ENCODE measurements at regions not wholly inside any gene's neighbourhood (a gene's known extent, or its start where the extent isn't known, plus 50 kb on each side); places are given as distances from the start of the nearest gene placed in this dataset.
A peak's percentile ranks its signal among the peaks of the same experiment; 100 is the strongest.

DNA sequence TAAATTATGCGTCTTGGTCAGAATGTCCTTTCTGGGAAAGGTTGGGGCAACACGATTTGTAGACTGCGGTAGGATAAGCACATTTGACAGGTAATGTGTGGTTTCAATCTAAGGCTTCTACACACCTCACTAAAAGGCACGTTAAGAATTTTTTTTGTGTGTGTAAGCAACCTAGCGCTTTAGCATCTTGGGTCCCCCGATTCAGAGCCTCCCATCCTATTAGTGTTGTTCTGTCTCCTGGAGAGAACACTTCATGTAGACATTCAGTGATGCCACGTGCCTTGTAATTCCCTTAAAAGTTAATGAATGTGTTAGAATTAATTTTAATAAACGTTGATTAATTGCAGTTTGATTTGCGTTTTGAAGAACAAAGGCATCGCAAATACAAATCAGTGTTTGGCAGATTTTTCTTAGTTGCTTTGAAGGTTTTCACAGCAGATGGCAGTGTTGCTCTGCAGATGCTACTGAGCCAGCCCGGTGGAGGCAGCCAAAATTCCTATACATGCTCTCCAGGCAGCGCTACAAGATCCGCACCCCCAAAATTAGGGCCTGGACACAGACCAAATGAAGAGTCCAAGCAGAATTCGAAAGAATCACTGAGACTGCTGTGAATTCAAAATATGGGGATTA lies 63.5 kb downstream of the OTOL1 start:
- TF ChIP-seq, protein P1, sequence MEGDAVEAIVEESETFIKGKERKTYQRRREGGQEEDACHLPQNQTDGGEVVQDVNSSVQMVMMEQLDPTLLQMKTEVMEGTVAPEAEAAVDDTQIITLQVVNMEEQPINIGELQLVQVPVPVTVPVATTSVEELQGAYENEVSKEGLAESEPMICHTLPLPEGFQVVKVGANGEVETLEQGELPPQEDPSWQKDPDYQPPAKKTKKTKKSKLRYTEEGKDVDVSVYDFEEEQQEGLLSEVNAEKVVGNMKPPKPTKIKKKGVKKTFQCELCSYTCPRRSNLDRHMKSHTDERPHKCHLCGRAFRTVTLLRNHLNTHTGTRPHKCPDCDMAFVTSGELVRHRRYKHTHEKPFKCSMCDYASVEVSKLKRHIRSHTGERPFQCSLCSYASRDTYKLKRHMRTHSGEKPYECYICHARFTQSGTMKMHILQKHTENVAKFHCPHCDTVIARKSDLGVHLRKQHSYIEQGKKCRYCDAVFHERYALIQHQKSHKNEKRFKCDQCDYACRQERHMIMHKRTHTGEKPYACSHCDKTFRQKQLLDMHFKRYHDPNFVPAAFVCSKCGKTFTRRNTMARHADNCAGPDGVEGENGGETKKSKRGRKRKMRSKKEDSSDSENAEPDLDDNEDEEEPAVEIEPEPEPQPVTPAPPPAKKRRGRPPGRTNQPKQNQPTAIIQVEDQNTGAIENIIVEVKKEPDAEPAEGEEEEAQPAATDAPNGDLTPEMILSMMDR (IDR thresholded peaks at IDR 0.05; ENCODE audit: low read depth, low read length, missing control alignments): peak; percentile 71
- DNase-seq (ENCODE audit: extremely low read depth, low read depth): no peak
- no peak overlapping the region for H3K4me3 ChIP-seq (replicated peaks; ENCODE audit: low read depth, low read length)

DNA sequence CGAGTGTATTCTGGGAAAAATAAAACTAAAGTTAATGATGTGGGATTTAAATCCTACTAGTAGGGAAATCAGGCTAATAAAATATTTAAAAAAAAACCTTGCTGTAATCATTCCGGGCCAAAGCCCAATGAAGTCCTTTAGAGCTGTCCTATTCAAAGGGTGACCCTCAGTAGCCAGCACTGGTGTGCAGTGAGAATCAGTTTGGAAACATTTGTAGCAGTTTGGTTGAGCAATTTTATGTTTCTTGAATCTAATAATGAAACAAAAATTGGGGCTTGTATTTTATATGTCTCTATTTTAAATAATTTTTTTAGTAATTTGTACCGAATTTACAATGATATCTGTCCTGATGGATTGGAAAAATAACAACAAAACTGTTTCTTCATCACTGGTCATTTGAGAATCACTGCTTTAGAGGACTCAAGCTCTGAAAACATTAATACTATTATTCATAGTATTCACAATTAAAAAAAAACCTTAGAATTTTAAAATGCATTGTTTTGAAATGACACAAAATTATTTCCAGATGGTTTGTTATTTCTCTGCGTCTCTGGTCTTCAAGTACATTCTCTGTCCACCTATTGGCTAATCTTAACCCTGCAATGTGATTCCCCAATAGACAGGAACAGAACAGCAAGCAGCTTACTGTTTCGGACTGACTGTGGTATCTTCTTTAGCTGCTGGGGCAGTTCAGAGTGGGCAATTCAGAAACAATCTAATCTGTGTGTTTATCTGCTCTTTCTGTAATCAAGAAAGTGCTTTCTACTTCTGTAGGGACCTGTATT lies 71.2 kb downstream of the OTOL1 start:
- H3K4me3 ChIP-seq (replicated peaks; ENCODE audit: low read depth, low read length): no peak overlapping the region; the same call in 1 of the 2 replicates
- DNase-seq (ENCODE audit: extremely low read depth, low read depth): peak; percentile 78
- TF ChIP-seq, protein P1 (IDR thresholded peaks at IDR 0.05; ENCODE audit: low read depth, low read length, missing control alignments): no peak

DNA sequence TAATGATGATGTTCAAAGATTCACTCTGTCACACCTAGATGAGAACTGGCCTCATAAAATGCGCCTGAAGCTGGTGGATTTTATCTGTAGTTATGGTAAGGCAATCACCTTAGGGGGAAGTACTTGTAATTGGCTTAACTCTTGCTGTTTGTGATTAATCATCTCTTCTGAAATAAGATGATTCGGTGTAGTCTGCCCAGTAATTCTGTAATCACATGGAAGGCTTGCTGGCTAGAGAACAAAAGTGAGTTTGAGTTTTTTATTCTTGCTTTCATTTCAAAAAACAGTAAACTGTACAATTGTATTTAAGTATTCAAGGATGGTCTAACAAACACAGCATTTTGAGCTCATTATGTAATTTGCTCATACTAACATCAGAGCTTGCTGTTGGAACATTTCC lies 72.1 kb downstream of the OTOL1 start:
- DNase-seq (ENCODE audit: extremely low read depth, low read depth): no peak
- TF ChIP-seq, protein P1 (IDR thresholded peaks at IDR 0.05; ENCODE audit: low read depth, low read length, missing control alignments): no peak
- no peak overlapping the region for H3K4me3 ChIP-seq (replicated peaks; ENCODE audit: low read depth, low read length)

DNA sequence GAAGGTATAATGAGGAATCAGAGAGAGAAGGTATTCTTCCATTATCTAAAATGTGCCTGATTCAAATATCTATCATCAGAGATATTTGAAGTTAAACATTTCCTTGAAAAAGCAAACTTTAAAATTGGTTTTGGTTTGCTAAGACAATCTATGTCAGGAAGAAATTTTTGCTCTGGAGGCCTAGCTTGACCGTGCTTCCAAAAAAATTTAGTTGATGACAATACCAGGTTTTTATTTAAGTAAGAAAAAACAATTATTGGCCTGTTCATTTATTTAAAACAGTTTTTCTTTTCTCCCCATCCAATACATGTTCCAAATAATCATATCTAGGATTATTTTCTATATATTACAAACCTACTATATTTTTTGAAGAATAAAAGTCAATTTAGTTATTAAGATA lies 75.3 kb downstream of the OTOL1 start:
- TF ChIP-seq, protein P1 (IDR thresholded peaks at IDR 0.05; ENCODE audit: low read depth, low read length, missing control alignments): no peak
- DNase-seq (ENCODE audit: extremely low read depth, low read depth): no peak
- no peak overlapping the region for H3K4me3 ChIP-seq (replicated peaks; ENCODE audit: low read depth, low read length)

DNA sequence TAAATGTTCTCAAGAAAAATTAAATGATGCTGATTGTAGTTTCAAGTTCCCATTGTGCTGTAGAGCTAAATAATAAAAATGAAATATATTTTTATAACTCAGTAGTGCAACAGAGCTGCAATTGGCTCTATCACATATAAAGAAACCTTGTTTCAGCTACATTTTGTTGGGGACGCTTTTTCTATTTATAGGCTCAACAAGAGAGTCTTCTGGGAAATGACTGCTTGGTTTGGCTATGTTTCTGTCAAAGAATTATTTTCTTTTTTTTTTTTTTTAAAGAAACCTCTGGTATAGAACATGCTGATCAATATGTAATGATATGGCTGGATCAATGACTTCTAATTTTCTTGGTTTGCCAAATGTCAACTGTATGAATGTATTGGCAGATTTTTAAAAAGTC lies 76.5 kb downstream of the OTOL1 start:
- H3K4me3 ChIP-seq (replicated peaks; ENCODE audit: low read depth, low read length): no peak overlapping the region
- TF ChIP-seq, protein P1 (IDR thresholded peaks at IDR 0.05; ENCODE audit: low read depth, low read length, missing control alignments): no peak
- no peak for DNase-seq (ENCODE audit: extremely low read depth, low read depth)

DNA sequence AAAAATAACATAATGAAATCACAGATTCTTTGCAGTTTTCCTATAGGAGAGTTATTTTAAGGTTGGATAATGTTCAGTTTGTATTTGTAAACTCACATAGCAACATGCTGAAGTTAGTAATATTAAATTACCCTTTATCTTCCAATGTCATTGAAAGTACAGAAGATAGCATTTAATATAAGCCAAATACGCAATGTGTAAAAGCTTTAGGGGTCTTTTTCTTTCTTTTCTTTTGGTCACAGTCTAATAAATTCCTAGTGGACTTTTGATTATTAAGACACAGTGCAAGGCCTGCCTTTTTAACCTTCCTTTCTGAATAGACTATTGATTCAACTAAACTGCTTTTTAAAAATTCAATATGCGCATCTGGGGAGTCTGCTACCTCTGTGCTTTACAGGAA lies 79.3 kb downstream of the OTOL1 start:
- DNase-seq (ENCODE audit: extremely low read depth, low read depth): no peak
- no peak overlapping the region for H3K4me3 ChIP-seq (replicated peaks; ENCODE audit: low read depth, low read length)
- TF ChIP-seq, protein P1 (IDR thresholded peaks at IDR 0.05; ENCODE audit: low read depth, low read length, missing control alignments): no peak
